ENCODE measurements at regions not wholly inside any gene's neighbourhood (a gene's known extent, or its start where the extent isn't known, plus 50 kb on each side); places are given as distances from the start of the nearest gene placed in this dataset.

GRCh38 chr1:58380345-58380744 lies 166.2 kb downstream of the OMA1 start:
- ATAC-seq (no peak), DNase-seq (no peak)
- WGBS, 4 donors = 87 to 90% (median 89%) methylated on average over 2 of the region's 2 CpGs
- Histone ChIP-seq H3K36me3 (no peaks in the 10 kb centered on the region), H3K4me1 (no peaks in the 10 kb centered on the region), H3K27ac (no peak overlapping the region), H3K9me3 (peaks cover 0 to 9% (median 0%) of the 10 kb centered on the region in 12 donors), H3K4me3 (no peak overlapping the region), H3K27me3 (no peaks in the 10 kb centered on the region)
- intact Hi-C loops (cut with DNase I) = no loop called here
- TF ChIP-seq, protein P1, sequence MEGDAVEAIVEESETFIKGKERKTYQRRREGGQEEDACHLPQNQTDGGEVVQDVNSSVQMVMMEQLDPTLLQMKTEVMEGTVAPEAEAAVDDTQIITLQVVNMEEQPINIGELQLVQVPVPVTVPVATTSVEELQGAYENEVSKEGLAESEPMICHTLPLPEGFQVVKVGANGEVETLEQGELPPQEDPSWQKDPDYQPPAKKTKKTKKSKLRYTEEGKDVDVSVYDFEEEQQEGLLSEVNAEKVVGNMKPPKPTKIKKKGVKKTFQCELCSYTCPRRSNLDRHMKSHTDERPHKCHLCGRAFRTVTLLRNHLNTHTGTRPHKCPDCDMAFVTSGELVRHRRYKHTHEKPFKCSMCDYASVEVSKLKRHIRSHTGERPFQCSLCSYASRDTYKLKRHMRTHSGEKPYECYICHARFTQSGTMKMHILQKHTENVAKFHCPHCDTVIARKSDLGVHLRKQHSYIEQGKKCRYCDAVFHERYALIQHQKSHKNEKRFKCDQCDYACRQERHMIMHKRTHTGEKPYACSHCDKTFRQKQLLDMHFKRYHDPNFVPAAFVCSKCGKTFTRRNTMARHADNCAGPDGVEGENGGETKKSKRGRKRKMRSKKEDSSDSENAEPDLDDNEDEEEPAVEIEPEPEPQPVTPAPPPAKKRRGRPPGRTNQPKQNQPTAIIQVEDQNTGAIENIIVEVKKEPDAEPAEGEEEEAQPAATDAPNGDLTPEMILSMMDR (IDR thresholded peaks at IDR 0.05) = no peak
- no peak for TF ChIP-seq POLR2A (IDR thresholded peaks at IDR 0.05)

- Histone ChIP-seq H3K27me3 (no peaks in the 10 kb centered on the region), H3K9me3 (peaks cover 0 to 8% (median 0%) of the 10 kb centered on the region in 12 donors), H3K4me3 (no peak overlapping the region), H3K4me1 (peaks cover 0 to 5% (median 0%) of the 10 kb centered on the region in 12 donors), H3K27ac (no peak overlapping the region), H3K36me3 (no peaks in the 10 kb centered on the region)
- intact Hi-C loops (cut with DNase I) = no loop called here
- ATAC-seq (peak in 2 of 4 donors; percentile 32 to 79), DNase-seq (peak in 1 of 5 donors; percentile 21)
- no peak for TF ChIP-seq POLR2A (IDR thresholded peaks at IDR 0.05)
- TF ChIP-seq, protein P1 (IDR thresholded peaks at IDR 0.05) = no peak
Measured at GRCh38 chr1:58367217-58367616, 179.3 kb downstream of the OMA1 start.

GRCh38 chr1:58365328-58365727 lies 181.2 kb downstream of the OMA1 start:
- Histone ChIP-seq H3K27me3 (no peaks in the 10 kb centered on the region), H3K27ac (no peak overlapping the region), H3K9me3 (no peaks in the 10 kb centered on the region), H3K4me1 (peaks cover 0 to 5% (median 0%) of the 10 kb centered on the region in 12 donors), H3K4me3 (no peak overlapping the region), H3K36me3 (no peaks in the 10 kb centered on the region)
- intact Hi-C loops (cut with DNase I) = no loop called here
- no peak for TF ChIP-seq POLR2A (IDR thresholded peaks at IDR 0.05)
- TF ChIP-seq, protein P1 (IDR thresholded peaks at IDR 0.05) = no peak
- WGBS, 4 donors = 86 to 95% (median 91%) methylated on average over 2 of the region's 2 CpGs
- DNase-seq = no peak
- no peak for ATAC-seq

GRCh38 chr1:58363585-58363984 lies 182.9 kb downstream of the OMA1 start:
- Histone ChIP-seq H3K27ac (no peak overlapping the region), H3K4me3 (no peak overlapping the region), H3K36me3 (no peaks in the 10 kb centered on the region)

More at GRCh38 chr1:58363585-58363984, 182.9 kb downstream of the OMA1 start:
- intact Hi-C loops (cut with DNase I) = no loop called here
- DNase-seq = no peak
- no peak for ATAC-seq
- 65 to 84% (median 69%) methylated on average over 3 of the region's 3 CpGs for WGBS, 4 donors
- no peak for TF ChIP-seq POLR2A (IDR thresholded peaks at IDR 0.05)
- TF ChIP-seq, protein P1 (IDR thresholded peaks at IDR 0.05) = no peak
- no peaks in the 10 kb centered on the region for H3K9me3 ChIP-seq
- H3K27me3 ChIP-seq = no peaks in the 10 kb centered on the region
- peaks cover 0 to 5% (median 0%) of the 10 kb centered on the region in 12 donors for H3K4me1 ChIP-seq
